Fibroblast of pulmonary artery (primary cell): ENCODE measurements at regions not wholly inside any gene's neighbourhood (a gene's known extent, or its start where the extent isn't known, plus 50 kb on each side); places are given as distances from the start of the nearest gene placed in this dataset.

Experiments used
- DNase-seq: peaks from one replicate; pipeline ENCODE4 v3.0.0-alpha.2; 2010; ENCODE audit warnings: low read depth
- H3K4me3 ChIP-seq: replicated peaks from 2 replicates; pipeline ENCODE4 v1.5.1; 2011; ENCODE audit warnings: low read depth, mild to moderate bottlenecking, control low read depth, low read length, moderate library complexity
- TF ChIP-seq, protein P1 (sequence below): IDR thresholded peaks from 2 replicates; pipeline ENCODE4 v1.5.1; 2011; ENCODE audit warnings: mild to moderate bottlenecking, control low read depth, low read length, inconsistent platforms; ENCODE audit errors: missing control alignments

DNA sequence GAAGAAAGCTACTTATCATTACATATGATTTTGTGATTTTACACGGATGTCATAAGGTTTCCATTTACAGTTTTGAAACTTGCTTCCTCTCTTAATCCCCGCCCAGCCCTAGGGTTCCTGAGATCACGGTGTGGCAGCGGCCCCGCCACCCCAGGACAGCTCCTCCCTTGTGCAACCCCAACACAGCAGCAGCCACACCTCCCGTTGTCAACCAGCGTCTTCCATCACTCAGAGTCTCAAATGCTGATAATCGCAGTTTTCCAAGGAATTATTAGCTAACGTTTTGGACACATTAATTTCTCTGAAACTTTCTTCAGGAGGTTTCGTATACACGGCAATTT lies 204.8 kb downstream of the THBS2 start:
- DNase-seq = no peak
- no peak overlapping the region for H3K4me3 ChIP-seq
- TF ChIP-seq, protein P1, sequence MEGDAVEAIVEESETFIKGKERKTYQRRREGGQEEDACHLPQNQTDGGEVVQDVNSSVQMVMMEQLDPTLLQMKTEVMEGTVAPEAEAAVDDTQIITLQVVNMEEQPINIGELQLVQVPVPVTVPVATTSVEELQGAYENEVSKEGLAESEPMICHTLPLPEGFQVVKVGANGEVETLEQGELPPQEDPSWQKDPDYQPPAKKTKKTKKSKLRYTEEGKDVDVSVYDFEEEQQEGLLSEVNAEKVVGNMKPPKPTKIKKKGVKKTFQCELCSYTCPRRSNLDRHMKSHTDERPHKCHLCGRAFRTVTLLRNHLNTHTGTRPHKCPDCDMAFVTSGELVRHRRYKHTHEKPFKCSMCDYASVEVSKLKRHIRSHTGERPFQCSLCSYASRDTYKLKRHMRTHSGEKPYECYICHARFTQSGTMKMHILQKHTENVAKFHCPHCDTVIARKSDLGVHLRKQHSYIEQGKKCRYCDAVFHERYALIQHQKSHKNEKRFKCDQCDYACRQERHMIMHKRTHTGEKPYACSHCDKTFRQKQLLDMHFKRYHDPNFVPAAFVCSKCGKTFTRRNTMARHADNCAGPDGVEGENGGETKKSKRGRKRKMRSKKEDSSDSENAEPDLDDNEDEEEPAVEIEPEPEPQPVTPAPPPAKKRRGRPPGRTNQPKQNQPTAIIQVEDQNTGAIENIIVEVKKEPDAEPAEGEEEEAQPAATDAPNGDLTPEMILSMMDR = no peak

DNA sequence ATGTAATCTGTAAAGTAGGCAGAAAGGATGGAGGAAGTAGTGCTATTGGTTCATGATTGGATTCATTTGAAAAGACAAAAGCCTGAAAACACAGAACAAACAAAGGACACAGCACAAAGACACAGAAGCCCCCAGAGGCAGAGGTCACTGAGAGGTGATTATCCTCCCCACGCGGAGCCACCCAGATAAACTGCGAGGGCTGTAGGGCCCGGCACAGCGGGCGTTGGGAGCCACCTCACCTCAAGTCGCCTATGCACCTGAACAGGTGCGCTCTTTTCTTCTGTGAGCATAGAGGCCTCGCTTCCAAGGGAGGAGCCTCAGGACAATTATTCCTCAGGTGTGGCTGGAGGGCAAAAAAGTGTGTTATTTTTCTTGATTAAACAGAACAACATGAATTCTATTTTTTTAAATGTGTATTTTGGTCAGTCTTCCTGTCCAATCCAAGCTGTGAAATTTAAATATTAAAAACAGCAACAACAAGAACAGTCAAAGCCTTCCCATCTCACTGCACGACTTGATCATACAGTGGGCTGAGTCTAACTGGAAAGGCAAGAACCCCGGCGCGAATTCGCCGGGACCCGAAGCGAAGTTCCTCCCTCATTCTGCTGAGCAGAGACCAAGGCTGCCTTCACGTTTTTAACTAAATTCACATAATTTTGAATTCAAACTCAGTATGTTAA lies 205.3 kb downstream of the THBS2 start:
- DNase-seq = no peak
- H3K4me3 ChIP-seq = no peak overlapping the region
- TF ChIP-seq, protein P1 = no peak

DNA sequence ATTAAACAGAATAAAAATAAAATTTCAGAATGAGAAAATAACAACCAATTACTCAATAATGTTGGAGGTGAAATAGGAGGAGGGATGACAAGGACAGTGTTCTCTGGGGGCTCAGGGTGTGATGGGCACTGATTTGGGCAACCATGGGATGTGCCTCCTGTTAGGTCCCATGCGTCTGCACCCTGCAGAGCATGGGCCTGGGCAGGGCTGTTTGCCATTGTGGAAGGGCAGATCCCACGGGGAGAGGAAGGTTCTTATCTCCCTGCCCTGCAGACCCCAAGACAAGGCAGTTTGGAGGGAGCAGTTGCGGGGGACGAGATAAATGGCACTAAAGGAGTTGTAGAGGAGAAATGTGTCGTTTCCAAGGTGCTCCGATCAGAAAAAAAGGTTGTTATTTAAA lies 206.3 kb downstream of the THBS2 start:
- DNase-seq = no peak
- H3K4me3 ChIP-seq = no peak overlapping the region
- TF ChIP-seq, protein P1 = no peak

DNA sequence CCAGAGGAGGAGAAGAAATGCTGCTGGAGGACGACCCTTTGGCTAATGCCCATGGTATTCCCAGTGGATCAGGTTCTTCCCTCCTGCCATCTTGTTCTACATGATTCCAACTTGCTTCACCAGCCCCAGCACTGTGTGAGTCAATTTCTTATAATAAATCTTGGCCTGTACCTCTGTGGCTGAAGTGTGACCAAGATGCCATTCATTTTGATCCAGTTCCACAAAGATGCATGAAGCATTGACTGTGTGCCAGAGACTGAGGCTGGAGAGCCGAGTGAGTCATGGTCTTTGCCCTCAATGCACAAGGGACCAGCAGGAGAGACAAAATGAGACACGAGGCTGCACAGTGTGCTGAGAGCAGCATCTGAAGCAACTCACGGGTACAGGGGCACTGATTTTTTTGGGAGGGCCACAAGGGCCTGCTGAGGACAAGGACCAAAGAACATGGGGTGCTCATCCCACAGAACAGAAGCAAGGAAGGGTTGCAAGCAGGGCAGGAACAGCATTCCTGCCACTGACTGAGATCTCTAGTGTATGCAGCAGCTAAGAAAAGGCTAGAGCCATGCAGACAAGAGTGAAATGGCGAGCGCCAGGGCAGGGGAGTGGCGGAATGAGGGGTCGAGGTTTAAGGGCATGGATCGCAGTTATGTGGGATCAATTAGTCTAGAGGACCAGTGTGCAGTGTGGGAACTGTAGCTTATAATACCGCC lies 207.0 kb downstream of the THBS2 start:
- no peak for DNase-seq
- no peak overlapping the region for H3K4me3 ChIP-seq
- TF ChIP-seq, protein P1 = no peak

DNA sequence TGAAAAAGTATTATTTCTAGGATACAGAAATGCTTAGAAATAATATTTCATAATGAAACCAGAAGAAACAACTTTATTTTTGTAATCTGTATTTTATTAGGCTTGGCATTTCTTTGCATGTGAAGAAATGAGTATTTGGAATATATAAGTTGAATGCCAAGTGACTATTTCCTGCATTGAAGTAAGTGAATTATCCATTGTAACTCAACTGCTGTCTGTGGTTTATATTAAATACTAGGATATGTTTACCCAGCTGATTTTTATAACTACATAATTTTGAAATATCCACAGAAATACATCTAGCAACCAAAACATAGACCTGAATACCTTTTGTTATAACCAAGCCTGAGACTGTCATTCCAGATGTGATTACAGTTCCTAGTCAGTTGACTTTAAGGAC lies 207.6 kb downstream of the THBS2 start:
- TF ChIP-seq, protein P1 = no peak
- H3K4me3 ChIP-seq = no peak overlapping the region
- DNase-seq = no peak

DNA sequence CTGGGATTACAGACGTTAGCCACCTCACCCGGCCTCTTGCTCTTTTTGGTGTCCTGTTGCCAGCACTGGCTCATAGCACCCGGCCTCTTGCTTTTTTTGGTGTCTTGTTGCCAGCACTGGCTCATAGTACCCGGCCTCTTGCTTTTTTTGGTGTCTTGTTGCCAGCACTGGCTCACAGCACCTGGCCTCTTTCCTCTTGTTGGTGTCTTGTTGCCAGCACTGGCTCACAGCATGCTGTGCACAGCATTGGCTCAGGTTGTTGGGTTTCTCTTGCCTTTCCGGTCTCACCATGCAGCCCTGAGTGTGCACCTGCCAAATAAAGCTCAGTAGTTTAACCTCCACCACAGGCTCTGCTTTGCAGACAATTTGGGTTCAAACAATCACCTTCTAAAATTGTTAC lies 208.2 kb downstream of the THBS2 start:
- H3K4me3 ChIP-seq = no peak overlapping the region
- TF ChIP-seq, protein P1 = no peak
- no peak for DNase-seq
